HG03060 (cell line): ENCODE measurements at regions not wholly inside any gene's neighbourhood (a gene's known extent, or its start where the extent isn't known, plus 50 kb on each side); places are given as distances from the start of the nearest gene placed in this dataset.

Experiments
- ATAC-seq: cut with Tn5 transposase; IDR thresholded peaks from one replicate; pipeline ENCODE4 v1.9.1; 2021; ENCODE audit warnings: low read depth, moderate number of reproducible peaks; ENCODE audit not compliant: unreplicated experiment

DNA sequence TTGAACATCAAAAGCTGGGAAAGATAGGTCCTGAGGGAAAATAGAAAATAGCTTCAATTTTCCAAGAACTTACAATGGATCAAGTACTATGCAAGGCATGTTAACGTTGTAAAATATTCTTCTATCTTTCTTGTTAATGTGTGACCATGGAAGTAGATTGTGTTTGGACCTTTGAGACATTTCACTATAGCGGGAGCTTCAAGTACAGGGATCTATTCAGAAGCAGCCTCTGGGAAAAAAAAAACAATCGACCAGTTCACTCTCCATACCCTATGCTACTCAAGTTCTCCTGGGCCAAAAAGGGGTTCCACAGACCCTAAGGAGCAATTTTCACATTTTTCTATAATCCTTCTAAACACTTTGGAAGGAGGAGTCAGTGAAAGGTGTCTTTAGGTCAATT, 54.1 kb upstream of the ATP10B start:
- ATAC-seq = no peak

DNA sequence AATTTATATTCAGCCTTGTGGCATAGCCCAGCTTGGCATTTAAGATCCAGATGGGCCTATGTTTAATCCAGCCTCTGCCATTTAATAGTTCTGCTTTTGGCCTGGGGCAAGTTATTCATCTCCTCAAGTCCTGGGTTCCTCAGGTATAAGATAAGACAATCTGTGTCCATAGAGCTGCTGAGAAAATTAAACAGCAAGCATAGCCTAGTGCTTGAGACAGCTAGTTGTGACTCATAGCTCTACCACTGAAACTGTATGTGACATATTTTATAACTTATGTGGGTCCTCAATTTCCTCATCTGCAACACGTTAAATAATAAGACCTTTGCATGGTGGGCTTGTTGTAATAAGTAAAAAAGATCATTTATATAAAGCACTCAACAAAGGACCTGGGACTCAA, 53.3 kb upstream of the ATP10B start:
- no peak for ATAC-seq

DNA sequence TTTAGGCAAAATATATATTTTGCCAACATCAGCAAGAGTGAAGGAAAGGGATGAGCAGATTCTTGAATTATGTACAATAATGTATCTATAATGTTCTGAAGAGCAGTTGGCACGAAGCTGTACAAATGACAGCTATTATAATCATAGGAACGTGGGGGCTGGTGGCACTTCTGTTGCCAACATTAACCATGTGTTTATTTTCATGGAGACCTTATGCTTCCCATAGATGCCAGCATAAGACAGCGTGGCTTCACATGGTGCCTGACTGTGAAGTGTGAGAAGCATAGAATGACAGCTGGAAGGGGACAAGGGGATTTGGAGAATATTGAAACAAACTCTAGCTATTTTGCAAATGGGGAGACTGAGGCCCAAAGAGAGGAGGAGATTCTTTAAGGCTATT, 52.6 kb upstream of the ATP10B start:
- ATAC-seq = no peak

DNA sequence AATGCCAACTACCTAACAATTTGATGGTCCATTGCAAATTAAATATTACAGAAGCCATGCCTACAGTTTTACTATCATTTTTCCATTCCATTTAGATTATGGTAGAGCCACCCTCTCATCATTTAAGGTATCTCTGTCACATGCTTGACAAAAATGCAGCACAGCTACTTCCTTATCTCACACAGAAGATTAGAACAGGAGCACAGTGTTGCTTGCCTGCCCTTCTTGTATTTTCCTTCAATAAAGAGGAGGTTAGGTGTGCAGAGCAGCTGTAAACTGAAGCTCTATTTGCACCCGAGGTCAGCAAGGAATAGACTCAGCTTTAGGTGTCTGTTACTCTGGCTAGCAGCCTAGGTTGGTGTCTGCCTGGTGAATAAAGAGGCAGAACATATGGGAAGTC, 51.5 kb upstream of the ATP10B start:
- ATAC-seq = no peak

DNA sequence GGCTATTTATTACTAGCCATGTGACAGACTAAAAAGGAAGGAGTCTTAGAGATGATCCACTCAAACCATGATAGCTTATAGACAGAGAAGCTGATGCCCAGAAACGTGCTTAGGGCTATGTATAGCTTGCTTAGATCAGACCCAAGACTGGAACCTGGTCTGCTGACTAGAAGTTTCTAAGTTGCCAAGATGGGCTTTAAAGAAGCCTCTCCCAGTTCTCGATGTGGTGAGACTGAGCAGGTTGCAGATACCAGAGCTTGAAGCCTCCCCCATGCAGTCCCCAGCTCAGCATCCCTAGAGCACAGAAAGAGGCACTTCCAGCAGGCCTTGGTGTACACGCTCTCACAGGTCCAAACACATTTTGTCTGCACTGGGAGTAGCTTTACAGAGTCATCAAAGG, 51.1 kb upstream of the ATP10B start:
- no peak for ATAC-seq
